H9 (cell line): ENCODE measurements at regions not wholly inside any gene's neighbourhood (a gene's known extent, or its start where the extent isn't known, plus 50 kb on each side); places are given as distances from the start of the nearest gene placed in this dataset.

Experiments used
- DNase-seq: peaks from one replicate; pipeline ENCODE4 v3.0.0-alpha.2; 2017
- H2AFZ ChIP-seq: one replicate; pipeline ENCODE4 v1.6.1; 2013; ENCODE audit warnings: mild to moderate bottlenecking, low read length, control low read depth, moderate library complexity
- H2AK5ac ChIP-seq: 2 replicates; pipeline ENCODE4 v1.6.1; 2013; ENCODE audit warnings: low read length, control low read depth, mixed read lengths; ENCODE audit not compliant: insufficient read length
- H2BK120ac ChIP-seq: one replicate; pipeline ENCODE4 v1.6.1; 2013; ENCODE audit warnings: low read depth, mild to moderate bottlenecking, low read length, control low read depth, inconsistent platforms; ENCODE audit not compliant: poor library complexity, severe bottlenecking
- H2BK12ac ChIP-seq: 2 replicates; pipeline ENCODE4 v1.6.1; 2013; ENCODE audit warnings: low read length, control low read depth, mixed read lengths, low read depth; ENCODE audit not compliant: insufficient read length
- H2BK15ac ChIP-seq: 2 replicates; pipeline ENCODE4 v1.6.1; 2013; ENCODE audit warnings: low read depth, low read length, control low read depth
- H2BK20ac ChIP-seq: one replicate; pipeline ENCODE4 v1.6.1; 2013; ENCODE audit warnings: low read depth, mild to moderate bottlenecking, low read length, control low read depth, inconsistent platforms; ENCODE audit not compliant: poor library complexity, severe bottlenecking
- H2BK5ac ChIP-seq: 2 replicates; pipeline ENCODE4 v1.6.1; 2013; ENCODE audit warnings: low read length, control low read depth, mixed read lengths; ENCODE audit not compliant: insufficient read length
- H3K14ac ChIP-seq: 2 replicates; pipeline ENCODE4 v1.6.1; 2013; ENCODE audit warnings: low read length, control low read depth; ENCODE audit not compliant: insufficient read depth
- H3K18ac ChIP-seq: 2 replicates; pipeline ENCODE4 v1.6.1; 2013; ENCODE audit warnings: low read depth, mild to moderate bottlenecking, mixed read lengths, low read length, control low read depth; ENCODE audit not compliant: insufficient read length
- H3K23ac ChIP-seq: 2 replicates; pipeline ENCODE4 v1.6.1; 2013; ENCODE audit warnings: low read length, control low read depth, mixed read lengths, low read depth; ENCODE audit not compliant: insufficient read length
- H3K23me2 ChIP-seq: 2 replicates; pipeline ENCODE4 v1.6.1; 2013; ENCODE audit warnings: low read depth, mild to moderate bottlenecking, mixed read lengths, low read length, control low read depth; ENCODE audit not compliant: insufficient read length, poor library complexity, severe bottlenecking
- H3K27ac ChIP-seq: 2 replicates; pipeline ENCODE4 v1.5.1; 2013; ENCODE audit warnings: low read length, control low read depth, mixed read lengths, low read depth; ENCODE audit not compliant: insufficient read length
- H3K27me3 ChIP-seq: 2 replicates; pipeline ENCODE4 v1.6.1; 2013; ENCODE audit warnings: low read length, control low read depth, inconsistent platforms; ENCODE audit not compliant: insufficient read depth
- H3K4ac ChIP-seq: 2 replicates; pipeline ENCODE4 v1.6.1; 2013; ENCODE audit warnings: low read depth, mild to moderate bottlenecking, control low read depth, inconsistent platforms, low read length, moderate library complexity
- H3K4me1 ChIP-seq: 2 replicates; pipeline ENCODE4 v1.6.1; 2013; ENCODE audit warnings: low read length, control low read depth, inconsistent platforms; ENCODE audit not compliant: insufficient read depth
- H3K4me2 ChIP-seq: 2 replicates; pipeline ENCODE4 v1.6.1; 2013; ENCODE audit warnings: low read length, control low read depth, mixed read lengths; ENCODE audit not compliant: insufficient read length, insufficient read depth
- H3K56ac ChIP-seq: 2 replicates; pipeline ENCODE4 v1.6.1; 2013; ENCODE audit warnings: low read depth, mild to moderate bottlenecking, mixed read lengths, low read length, control low read depth; ENCODE audit not compliant: insufficient read length
- H3K79me1 ChIP-seq: 2 replicates; pipeline ENCODE4 v1.6.1; 2013; ENCODE audit warnings: low read depth, mild to moderate bottlenecking, moderate library complexity, low read length, control low read depth, inconsistent platforms; ENCODE audit not compliant: insufficient read depth, poor library complexity, severe bottlenecking
- H3K79me2 ChIP-seq: 2 replicates; pipeline ENCODE4 v1.6.1; 2013; ENCODE audit warnings: low read length, control low read depth, inconsistent platforms; ENCODE audit not compliant: insufficient read depth
- H3K9ac ChIP-seq: 2 replicates; pipeline ENCODE4 v1.6.1; 2013; ENCODE audit warnings: low read length, control low read depth, mixed read lengths; ENCODE audit not compliant: insufficient read length; ENCODE audit errors: extremely low read depth
- H3K9me3 ChIP-seq: one replicate; pipeline ENCODE4 v1.6.1; 2013; ENCODE audit warnings: low read depth, low read length, inconsistent platforms; ENCODE audit not compliant: control insufficient read depth
- H3T11ph ChIP-seq: one replicate; pipeline ENCODE4 v1.6.1; 2013; ENCODE audit warnings: mild to moderate bottlenecking, low read length, control low read depth, inconsistent platforms
- H4K20me1 ChIP-seq: one replicate; pipeline ENCODE4 v1.6.1; 2013; ENCODE audit not compliant: control insufficient read depth, insufficient read length, insufficient read depth
- H4K5ac ChIP-seq: 2 replicates; pipeline ENCODE4 v1.6.1; 2013; ENCODE audit warnings: low read depth, mild to moderate bottlenecking, mixed read lengths, low read length, control low read depth; ENCODE audit not compliant: insufficient read length
- H4K8ac ChIP-seq: replicated peaks from 2 replicates; pipeline ENCODE4 v1.6.1; 2013; ENCODE audit warnings: low read length, control low read depth, mixed read lengths, low read depth; ENCODE audit not compliant: insufficient read length
- H4K91ac ChIP-seq: 2 replicates; pipeline ENCODE4 v1.6.1; 2013; ENCODE audit warnings: low read depth, mild to moderate bottlenecking, moderate library complexity, mixed read lengths, low read length, control low read depth; ENCODE audit not compliant: insufficient read length
- H3K27ac Mint-ChIP-seq, 3 experiments: 2 replicates in 2 of 3; 3 replicates in 1 of 3; pipeline ENCODE4 v1.8.0; 2020 to 2021; ENCODE audit warnings: mixed read lengths in 3 of 3, mild to moderate bottlenecking in 1 of 3, moderate library complexity in 1 of 3
- H3K27me3 Mint-ChIP-seq: 2 replicates; pipeline ENCODE4 v1.8.0; 2021; ENCODE audit warnings: low read depth, mild to moderate bottlenecking, moderate library complexity, mixed read lengths
- H3K36me3 Mint-ChIP-seq, 3 experiments: 2 replicates in 2 of 3; 3 replicates in 1 of 3; pipeline ENCODE4 v1.8.0; 2020 to 2021; ENCODE audit warnings: low read depth in 3 of 3, mixed read lengths in 3 of 3; ENCODE audit not compliant: insufficient read depth in 1 of 3
- H3K4me1 Mint-ChIP-seq, 2 experiments: 2 replicates each; pipeline ENCODE4 v1.8.0; 2020; ENCODE audit warnings: mixed read lengths in 2 of 2
- H3K4me3 Mint-ChIP-seq, 2 experiments: 2 replicates in 1 of 2; 3 replicates in 1 of 2; pipeline ENCODE4 v1.8.0; 2020 to 2021; ENCODE audit warnings: mild to moderate bottlenecking in 2 of 2, mixed read lengths in 2 of 2, moderate library complexity in 1 of 2
- H3K9me3 Mint-ChIP-seq, 2 experiments: 2 replicates in 1 of 2; 3 replicates in 1 of 2; pipeline ENCODE4 v1.8.0; 2020; ENCODE audit warnings: mild to moderate bottlenecking in 2 of 2, mixed read lengths in 2 of 2, moderate library complexity in 1 of 2
- CTCF ChIP-seq: fragments of 200-600 bp; sonication (generic); conservative IDR thresholded peaks from 3 replicates; pipeline ENCODE4 v1.8.0; 2021; ENCODE audit warnings: antibody characterized with exemption, mild to moderate bottlenecking
- WGBS: extraction: QIAGEN DNeasy Blood & Tissue Kit; methylation state at CpG from one replicate; pipeline ENCODE4 v1.1.7; 2013; ENCODE audit warnings: missing lambda C conversion rate, low lambda C conversion rate, mixed read lengths; ENCODE audit not compliant: insufficient read length; ENCODE audit errors: extremely low coverage; 5-methylcytosine and 5-hydroxymethylcytosine counted together

DNA sequence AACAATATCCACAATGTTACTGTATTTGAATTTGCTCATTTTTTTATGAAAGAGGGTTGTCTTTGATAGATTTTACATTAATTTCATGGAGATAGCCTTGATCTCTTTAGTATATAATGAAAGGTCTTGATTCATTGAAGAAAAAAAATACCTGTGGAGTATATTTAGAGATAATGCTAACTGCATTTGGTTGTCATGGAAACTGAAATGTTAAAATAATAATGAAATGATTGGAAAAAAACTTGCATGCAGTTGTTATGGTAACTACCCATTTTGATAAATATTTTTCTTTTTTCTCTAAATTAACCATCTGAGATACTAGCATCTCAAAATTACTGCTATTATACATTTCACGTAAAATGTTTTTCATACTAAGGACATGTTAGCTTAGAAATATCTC is 712.7 kb upstream of the FAM98A start:
- WGBS, result no CpG with 5 or more reads among the region's 1 CpG
- no peak overlapping the region for H2AK5ac ChIP-seq
- no peak overlapping the region for H4K8ac ChIP-seq
- no peaks in the 10 kb centered on the region for H3K27me3 Mint-ChIP-seq
- no peaks in the 10 kb centered on the region for H4K20me1 ChIP-seq
- H3K9me3 Mint-ChIP-seq, result no peaks in the 10 kb centered on the region; a peak in 2 of 5 replicates
- no peak overlapping the region for H2BK12ac ChIP-seq
- no peaks in the 10 kb centered on the region for H3K23me2 ChIP-seq
- no peak overlapping the region for H2AFZ ChIP-seq
- H3K4me1 Mint-ChIP-seq, result peaks cover 6% of the 10 kb centered on the region in 2 experiments
- no peak overlapping the region for H3K4me3 Mint-ChIP-seq
- no peak for DNase-seq
- no peak overlapping the region for H2BK5ac ChIP-seq
- no peak overlapping the region for H3K18ac ChIP-seq
- no peak for TF ChIP-seq CTCF
- no peaks in the 10 kb centered on the region for H3K79me1 ChIP-seq
- peaks cover 0 to 6% (median 0%) of the 10 kb centered on the region in 3 experiments; a peak in 1 of 7 replicates for H3K36me3 Mint-ChIP-seq
- H3K56ac ChIP-seq, result no peak overlapping the region
- H4K91ac ChIP-seq, result no peak overlapping the region
- H3K27ac Mint-ChIP-seq, result no peak overlapping the region
- no peaks in the 10 kb centered on the region for H3K9me3 ChIP-seq
- no peak overlapping the region for H3K9ac ChIP-seq
- H3T11ph ChIP-seq, result no peak overlapping the region
- no peak overlapping the region for H4K5ac ChIP-seq
- H3K4me2 ChIP-seq, result no peak overlapping the region
- H3K27me3 ChIP-seq, result no peaks in the 10 kb centered on the region
- H3K27ac ChIP-seq, result no peak overlapping the region
- H3K4ac ChIP-seq, result no peak overlapping the region
- no peak overlapping the region for H3K23ac ChIP-seq
- no peaks in the 10 kb centered on the region for H3K4me1 ChIP-seq
- H3K79me2 ChIP-seq, result no peaks in the 10 kb centered on the region
- H2BK120ac ChIP-seq, result no peak overlapping the region
- H2BK15ac ChIP-seq, result no peak overlapping the region
- H3K14ac ChIP-seq, result no peak overlapping the region
- H2BK20ac ChIP-seq, result no peak overlapping the region
